H1 (cell line): ENCODE measurements at regions not wholly inside any gene's neighbourhood (a gene's known extent, or its start where the extent isn't known, plus 50 kb on each side); places are given as distances from the start of the nearest gene placed in this dataset.

Source experiments
- CTCF ChIA-PET: fragments of 300-600 bp; sonication (Branson Sonifier 250); formaldehyde crosslinking; loops from one replicate; lab custom pipeline; 2021; ENCODE audit not compliant: partially characterized antibody; lab: Charles Lee
- POLR2A ChIA-PET: fragments of 300-600 bp; sonication (Branson Sonifier 250); formaldehyde crosslinking; loops from one replicate; lab custom pipeline; 2021; ENCODE audit warnings: inconsistent platforms; ENCODE audit not compliant: partially characterized antibody; lab: Charles Lee
- DNase-seq, 2 experiments: peaks; one replicate each; pipeline versions ENCODE4 v3.0.0 to v3.0.0-alpha.2; 2010 to 2022; ENCODE audit warnings: low spot score in 2 of 2, low read depth in 1 of 2, mixed read lengths in 1 of 2
- FAIRE-seq: peaks from 2 replicates; lab custom pipeline; 2011; peaks lifted over from hg19 to GRCh38; lab: Jason Lieb, UNC
- H2AFZ ChIP-seq: 2 replicates; pipeline ENCODE4 v1.8.1; 2012; ENCODE audit warnings: low read length, inconsistent platforms
- H2AK5ac ChIP-seq: 2 replicates; pipeline ENCODE4 v1.6.1; 2013; ENCODE audit warnings: low read depth, low read length
- H2BK120ac ChIP-seq: replicated peaks from 2 replicates; pipeline ENCODE3; 2013; ENCODE audit warnings: low read depth, low read length, inconsistent platforms
- H2BK12ac ChIP-seq: 2 replicates; pipeline ENCODE4 v1.6.1; 2013; ENCODE audit warnings: low read depth, low read length
- H2BK15ac ChIP-seq: 2 replicates; pipeline ENCODE4 v1.6.1; 2013; ENCODE audit warnings: low read length
- H2BK20ac ChIP-seq: 2 replicates; pipeline ENCODE4 v1.6.1; 2013; ENCODE audit warnings: low read length
- H2BK5ac ChIP-seq: 2 replicates; pipeline ENCODE4 v1.6.1; 2013; ENCODE audit warnings: low read depth, low read length
- H3K14ac ChIP-seq: 2 replicates; pipeline ENCODE4 v1.6.1; 2013; ENCODE audit warnings: inconsistent platforms; ENCODE audit not compliant: insufficient read length
- H3K18ac ChIP-seq: 2 replicates; pipeline ENCODE4 v1.6.1; 2013; ENCODE audit warnings: low read length; ENCODE audit errors: extremely low read depth
- H3K23ac ChIP-seq: 2 replicates; pipeline ENCODE4 v1.6.1; 2013; ENCODE audit warnings: inconsistent platforms; ENCODE audit not compliant: insufficient read length
- H3K23me2 ChIP-seq: 2 replicates; pipeline ENCODE4 v1.6.1; 2013; ENCODE audit warnings: low read depth, low read length
- H3K27ac ChIP-seq: 2 replicates; pipeline ENCODE4 v1.6.1; 2011; ENCODE audit warnings: low read depth, low read length, inconsistent platforms
- H3K27me3 ChIP-seq, 4 experiments: replicated peaks in 1 of 4; 1 replicate in 1 of 4; 2 replicates in 3 of 4; pipeline versions ENCODE4 v1.6.1 to v1.8.1; 2011 to 2013; ENCODE audit warnings: low read length in 3 of 4, mild to moderate bottlenecking in 3 of 4, inconsistent platforms in 2 of 4, mixed read lengths in 2 of 4, moderate library complexity in 1 of 4; ENCODE audit not compliant: control insufficient read depth in 3 of 4, insufficient read depth in 3 of 4; ENCODE audit errors: extremely low read depth in 1 of 4
- H3K36me3 ChIP-seq, 4 experiments: 2 replicates each; pipeline versions ENCODE4 v1.6.1 to v1.8.1; 2011 to 2013; ENCODE audit warnings: mild to moderate bottlenecking in 4 of 4, low read length in 3 of 4, moderate library complexity in 2 of 4, control low read depth in 1 of 4, inconsistent platforms in 1 of 4; ENCODE audit not compliant: insufficient read depth in 4 of 4, control insufficient read depth in 2 of 4
- H3K4ac ChIP-seq: replicated peaks from 2 replicates; pipeline ENCODE3; 2013; ENCODE audit warnings: low read length, low read depth, mixed read lengths, inconsistent platforms; ENCODE audit not compliant: insufficient read length
- H3K4me1 ChIP-seq, 4 experiments: replicated peaks in 1 of 4; 1 replicate in 1 of 4; 2 replicates in 3 of 4; pipeline versions ENCODE4 v1.6.1 to v1.8.1; 2011 to 2013; ENCODE audit warnings: low read length in 3 of 4, inconsistent platforms in 2 of 4, mixed read lengths in 1 of 4; ENCODE audit not compliant: insufficient read depth in 4 of 4, control insufficient read depth in 3 of 4
- H3K4me2 ChIP-seq, 2 experiments: 2 replicates each; pipeline versions ENCODE4 v1.6.1 to v1.8.1; 2011 to 2013; ENCODE audit warnings: low read depth in 2 of 2, low read length in 2 of 2, control low read depth in 1 of 2, inconsistent platforms in 1 of 2, mild to moderate bottlenecking in 1 of 2; ENCODE audit not compliant: insufficient read depth in 1 of 2
- H3K4me3 ChIP-seq, 4 experiments: fragments of 200-600, 300-600 bp in 1 of 4; sonication (generic), shearing (Covaris generic), sonication (Bioruptor Twin) in 1 of 4; 2 replicates each; pipeline versions ENCODE4 v1.5.1 to v1.8.1; 2011 to 2016; ENCODE audit warnings: low read length in 4 of 4, low read depth in 3 of 4, control low read depth in 2 of 4, inconsistent platforms in 2 of 4, mild to moderate bottlenecking in 2 of 4, mixed read lengths in 1 of 4, moderate library complexity in 1 of 4; ENCODE audit not compliant: insufficient read depth in 2 of 4; ENCODE audit errors: extremely low read depth in 1 of 4
- H3K56ac ChIP-seq: replicated peaks from 2 replicates; pipeline ENCODE3; 2013; ENCODE audit warnings: low read depth, mild to moderate bottlenecking, mixed read lengths, low read length, inconsistent platforms; ENCODE audit not compliant: insufficient read length
- H3K79me1 ChIP-seq: 2 replicates; pipeline ENCODE4 v1.6.1; 2013; ENCODE audit warnings: low read depth, low read length, control low read depth
- H3K79me2 ChIP-seq, 2 experiments: 2 replicates each; pipeline versions ENCODE4 v1.6.1 to v1.8.1; 2012 to 2013; ENCODE audit warnings: low read length in 2 of 2, mild to moderate bottlenecking in 2 of 2, inconsistent platforms in 1 of 2; ENCODE audit not compliant: insufficient read depth in 2 of 2, control insufficient read depth in 1 of 2
- H3K9ac ChIP-seq, 4 experiments: replicated peaks in 1 of 4; 1 replicate in 1 of 4; 2 replicates in 3 of 4; pipeline versions ENCODE4 v1.6.1 to v1.8.1; 2011 to 2013; ENCODE audit warnings: low read depth in 3 of 4, low read length in 3 of 4, control low read depth in 2 of 4, mild to moderate bottlenecking in 2 of 4, moderate library complexity in 2 of 4, inconsistent platforms in 1 of 4; ENCODE audit errors: extremely low read depth in 1 of 4
- H3K9me3 ChIP-seq, 2 experiments: 2 replicates each; pipeline versions ENCODE4 v1.6.1 to v1.8.1; 2012 to 2013; ENCODE audit warnings: mild to moderate bottlenecking in 2 of 2, moderate library complexity in 2 of 2, control low read depth in 1 of 2, inconsistent platforms in 1 of 2, low read depth in 1 of 2, low read length in 1 of 2, mixed read lengths in 1 of 2; ENCODE audit not compliant: insufficient read depth in 2 of 2
- H4K20me1 ChIP-seq, 2 experiments: replicated peaks in 1 of 2; 2 replicates each; pipeline versions ENCODE3 to v1.8.1; 2011 to 2013; ENCODE audit warnings: inconsistent platforms in 2 of 2, low read length in 2 of 2, mild to moderate bottlenecking in 1 of 2; ENCODE audit not compliant: insufficient read depth in 2 of 2, control insufficient read depth in 1 of 2
- H4K5ac ChIP-seq: 2 replicates; pipeline ENCODE4 v1.6.1; 2013; ENCODE audit warnings: low read length, low read depth, mixed read lengths, inconsistent platforms; ENCODE audit not compliant: insufficient read length
- H4K8ac ChIP-seq: 2 replicates; pipeline ENCODE4 v1.8.0; 2013; ENCODE audit warnings: mild to moderate bottlenecking, moderate library complexity, low read length, inconsistent platforms; ENCODE audit not compliant: insufficient read depth; ENCODE audit errors: extremely low read depth
- H4K91ac ChIP-seq: replicated peaks from 2 replicates; pipeline ENCODE3; 2013; ENCODE audit warnings: low read length, mixed read lengths, inconsistent platforms; ENCODE audit not compliant: insufficient read length
- ASH2L ChIP-seq: fragments of 200-600, 300-600 bp; sonication (generic); IDR thresholded peaks from one replicate; pipeline ENCODE4 v1.7.1; 2017; ENCODE audit warnings: low read length
- BACH1 ChIP-seq: IDR thresholded peaks from 2 replicates; pipeline ENCODE4 v1.6.1; 2012; ENCODE audit warnings: low read length, improper control_type of control experiment
- CEBPB ChIP-seq: IDR thresholded peaks from 2 replicates; pipeline ENCODE4 v1.6.1; 2012; ENCODE audit warnings: low read depth, low read length
- CHD2 ChIP-seq: IDR thresholded peaks from 2 replicates; pipeline ENCODE4 v1.6.1; 2012; ENCODE audit warnings: low read length, improper control_type of control experiment
- GTF2F1 ChIP-seq: IDR thresholded peaks from 2 replicates; pipeline ENCODE4 v1.6.1; 2012; ENCODE audit warnings: low read depth, low read length, improper control_type of control experiment, borderline replicate concordance
- JUND ChIP-seq: IDR thresholded peaks from 2 replicates; pipeline ENCODE4 v1.6.1; 2011; ENCODE audit warnings: mild to moderate bottlenecking, improper control_type of control experiment, low read length
- KDM4A ChIP-seq: IDR thresholded peaks from one replicate; pipeline ENCODE4 v1.7.1; 2012; ENCODE audit warnings: low read depth, mild to moderate bottlenecking, moderate library complexity, low read length, inconsistent platforms; ENCODE audit not compliant: severe bottlenecking
- KDM5A ChIP-seq: fragments of 200-600 bp; IDR thresholded peaks from 2 replicates; pipeline ENCODE4 v1.7.1; 2012; ENCODE audit warnings: mild to moderate bottlenecking, low read length, inconsistent platforms, mixed read lengths
- NANOG ChIP-seq: IDR thresholded peaks from 2 replicates; pipeline ENCODE4 v1.6.1; 2011; ENCODE audit warnings: low read length, low read depth, mild to moderate bottlenecking, inconsistent platforms; ENCODE audit not compliant: insufficient read depth, poor library complexity, severe bottlenecking
- NRF1 ChIP-seq: IDR thresholded peaks from 2 replicates; pipeline ENCODE4 v1.6.1; 2011; ENCODE audit warnings: mild to moderate bottlenecking, low read depth, low read length, improper control_type of control experiment
- RAD21 ChIP-seq, 2 experiments: IDR thresholded peaks in 1 of 2; conservative IDR thresholded peaks in 1 of 2; 2 replicates each; pipeline ENCODE4 v1.6.1; 2011; ENCODE audit warnings: low read depth in 2 of 2, low read length in 2 of 2, improper control_type of control experiment in 1 of 2, inconsistent platforms in 1 of 2, mild to moderate bottlenecking in 1 of 2, moderate library complexity in 1 of 2
- RXRA ChIP-seq: IDR thresholded peaks from 2 replicates; pipeline ENCODE4 v1.6.1; 2011; ENCODE audit warnings: low read depth, mild to moderate bottlenecking, low read length, moderate library complexity; ENCODE audit not compliant: insufficient read depth
- SP2 ChIP-seq: IDR thresholded peaks from 2 replicates; pipeline ENCODE4 v1.6.1; 2012; ENCODE audit warnings: mild to moderate bottlenecking, low read length, inconsistent platforms
- WGBS, 2 experiments: shearing (Covaris generic) in 1 of 2; methylation state at CpG; one replicate each; pipeline versions ENCODE4 v1.1.6 to v1.1.7; 2013 to 2015; ENCODE audit warnings: low lambda C conversion rate in 2 of 2, mixed read lengths in 2 of 2, inconsistent platforms in 1 of 2, low coverage in 1 of 2, missing lambda C conversion rate in 1 of 2; ENCODE audit not compliant: insufficient replicate concordance in 2 of 2, insufficient coverage in 1 of 2, insufficient read length in 1 of 2; ENCODE audit errors: extremely low coverage in 1 of 2, missing lambda C conversion rate in 1 of 2; 5-methylcytosine and 5-hydroxymethylcytosine counted together
- TF ChIP-seq, protein P1 (sequence below): IDR thresholded peaks from 2 replicates; pipeline ENCODE4 v1.6.1; 2012; ENCODE audit warnings: inconsistent platforms
- TF ChIP-seq, protein P2 (sequence below): IDR thresholded peaks from 2 replicates; pipeline ENCODE4 v1.6.1; 2012; ENCODE audit warnings: inconsistent platforms

DNA sequence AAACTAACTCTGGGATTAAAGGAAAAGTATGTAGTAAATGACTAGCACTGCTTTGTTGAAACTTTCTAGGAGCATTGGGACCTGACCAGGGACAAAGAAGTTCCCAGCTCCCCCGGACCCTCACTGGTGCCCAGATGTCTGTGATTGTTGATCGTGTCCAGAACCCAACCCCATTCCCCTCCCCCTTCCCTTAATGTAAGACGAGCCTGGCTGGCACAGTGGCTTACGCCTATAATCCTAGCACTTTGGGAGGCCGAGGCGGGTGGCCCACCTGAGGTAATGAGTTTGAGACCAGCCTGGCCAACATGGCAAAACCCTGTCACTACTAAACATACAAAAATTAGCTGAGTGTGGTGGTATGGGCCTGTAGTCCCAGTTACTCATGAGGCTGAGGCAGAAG lies 750.3 kb downstream of the CBLN4 start:
- Histone ChIP-seq H3K56ac (no peak overlapping the region), H3K27me3 (peaks cover 3 to 15% (median 11%) of the 10 kb centered on the region in 4 experiments), H3K18ac (no peak overlapping the region), H3K23ac (no peak overlapping the region), H3K79me1 (no peaks in the 10 kb centered on the region), H2BK20ac (no peak overlapping the region), H3K79me2 (no peaks in the 10 kb centered on the region), H3K23me2 (peaks cover 3% of the 10 kb centered on the region; the same call in 1 of the 2 replicates), H4K8ac (no peak overlapping the region), H4K91ac (no peak overlapping the region), H3K4me1 (no peaks in the 10 kb centered on the region), H2AK5ac (no peak overlapping the region), H3K9ac (no peak overlapping the region), H3K4me3 (no peak overlapping the region), H4K20me1 (peaks cover 0 to 3% of the 10 kb centered on the region in 2 experiments), H3K9me3 (peaks cover 6 to 7% of the 10 kb centered on the region in 2 experiments; a peak in 2 of 4 replicates), H3K27ac (no peak overlapping the region), H3K4me2 (no peak overlapping the region), H2BK12ac (no peak overlapping the region), H2BK15ac (no peak overlapping the region), H2AFZ (no peak overlapping the region), H3K4ac (no peak overlapping the region), H3K14ac (no peak overlapping the region), H2BK5ac (no peak overlapping the region), H4K5ac (no peak overlapping the region), H2BK120ac (no peak overlapping the region), H3K36me3 (no peaks in the 10 kb centered on the region)
- FAIRE-seq (no peak), DNase-seq (no peak)
- 96% methylated on average over 5 of the region's 6 CpGs; no CpG with 5 or more reads in 1 of the 2 experiments for WGBS, 2 experiments
- ChIA-PET CTCF (no interaction called here), POLR2A (no interaction called here)
- TF ChIP-seq BACH1 (no peak), JUND (no peak), NRF1 (no peak), CEBPB (no peak), SP2 (no peak), RAD21 (IDR thresholded peaks at IDR 0.05 in 1 of 2, conservative IDR thresholded peaks at IDR 0.05 in 1 of 2; ENCODE audit: low read depth in 2 of 2, low read length in 2 of 2) (no peak), KDM4A (no peak), NANOG (no peak), CHD2 (no peak), KDM5A (no peak), GTF2F1 (no peak), ASH2L (no peak), RXRA (no peak)
- TF ChIP-seq, protein P1, sequence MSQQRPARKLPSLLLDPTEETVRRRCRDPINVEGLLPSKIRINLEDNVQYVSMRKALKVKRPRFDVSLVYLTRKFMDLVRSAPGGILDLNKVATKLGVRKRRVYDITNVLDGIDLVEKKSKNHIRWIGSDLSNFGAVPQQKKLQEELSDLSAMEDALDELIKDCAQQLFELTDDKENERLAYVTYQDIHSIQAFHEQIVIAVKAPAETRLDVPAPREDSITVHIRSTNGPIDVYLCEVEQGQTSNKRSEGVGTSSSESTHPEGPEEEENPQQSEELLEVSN, result no peak
- TF ChIP-seq, protein P2, sequence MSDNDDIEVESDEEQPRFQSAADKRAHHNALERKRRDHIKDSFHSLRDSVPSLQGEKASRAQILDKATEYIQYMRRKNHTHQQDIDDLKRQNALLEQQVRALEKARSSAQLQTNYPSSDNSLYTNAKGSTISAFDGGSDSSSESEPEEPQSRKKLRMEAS, result no peak
